ENCODE measurements at regions not wholly inside any gene's neighbourhood (a gene's known extent, or its start where the extent isn't known, plus 50 kb on each side); places are given as distances from the start of the nearest gene placed in this dataset.
A peak's percentile ranks its signal among the peaks of the same experiment; 100 is the strongest.

- DNase-seq (ENCODE audit: low read depth in 1 of 2, low spot score in 1 of 2): peak in 1 of 2 donors; percentile 24
- no peak overlapping the region for H3K27ac ChIP-seq
- no peak overlapping the region for H3K4me3 ChIP-seq
- no peak for TF ChIP-seq CTCF (IDR thresholded peaks at IDR 0.05; ENCODE audit: low read depth, low read length)
- H3K27me3 ChIP-seq: no peaks in the 10 kb centered on the region
- H3K4me1 ChIP-seq (ENCODE audit: low read depth): no peaks in the 10 kb centered on the region
- H3K9me3 ChIP-seq (ENCODE audit: low read depth): no peaks in the 10 kb centered on the region
- no peaks in the 10 kb centered on the region for H3K36me3 ChIP-seq
Observed at GRCh38 chr12:126390969-126391566, 1325.8 kb downstream of the AACS start.

GRCh38 chr12:126396536-126396935 is 1331.3 kb downstream of the AACS start:
- Histone ChIP-seq H3K27me3 (no peaks in the 10 kb centered on the region), H3K4me3 (no peak overlapping the region), H3K9me3 (ENCODE audit: low read depth) (no peaks in the 10 kb centered on the region), H3K36me3 (no peaks in the 10 kb centered on the region), H3K4me1 (ENCODE audit: low read depth) (no peaks in the 10 kb centered on the region), H3K27ac (no peak overlapping the region)
- TF ChIP-seq CTCF (IDR thresholded peaks at IDR 0.05; ENCODE audit: low read depth, low read length): no peak
- DNase-seq (ENCODE audit: low read depth in 1 of 2, low spot score in 1 of 2): no peak

- no peaks in the 10 kb centered on the region for H3K36me3 ChIP-seq
- no peak overlapping the region for H3K27ac ChIP-seq
- no peaks in the 10 kb centered on the region for H3K4me1 ChIP-seq (ENCODE audit: low read depth)
- no peaks in the 10 kb centered on the region for H3K9me3 ChIP-seq (ENCODE audit: low read depth)
- no peak overlapping the region for H3K4me3 ChIP-seq
- peak in 1 of 2 donors; percentile 80 for DNase-seq (ENCODE audit: low read depth in 1 of 2, low spot score in 1 of 2)
- H3K27me3 ChIP-seq: no peaks in the 10 kb centered on the region
- TF ChIP-seq CTCF (IDR thresholded peaks at IDR 0.05; ENCODE audit: low read depth, low read length): no peak
Observed at GRCh38 chr12:126397071-126397581, 1331.9 kb downstream of the AACS start.

GRCh38 chr12:126397660-126398059 is 1332.4 kb downstream of the AACS start:
- no peaks in the 10 kb centered on the region for H3K27me3 ChIP-seq
- DNase-seq (ENCODE audit: low read depth in 1 of 2, low spot score in 1 of 2): no peak
- no peak for TF ChIP-seq CTCF (IDR thresholded peaks at IDR 0.05; ENCODE audit: low read depth, low read length)
- no peaks in the 10 kb centered on the region for H3K9me3 ChIP-seq (ENCODE audit: low read depth)
- no peaks in the 10 kb centered on the region for H3K36me3 ChIP-seq
- no peaks in the 10 kb centered on the region for H3K4me1 ChIP-seq (ENCODE audit: low read depth)
- no peak overlapping the region for H3K27ac ChIP-seq
- no peak overlapping the region for H3K4me3 ChIP-seq

- no peak for DNase-seq (ENCODE audit: low read depth in 1 of 2, low spot score in 1 of 2)
- no peak overlapping the region for H3K4me3 ChIP-seq
- TF ChIP-seq CTCF (IDR thresholded peaks at IDR 0.05; ENCODE audit: low read depth, low read length): no peak
- no peak overlapping the region for H3K27ac ChIP-seq
- H3K4me1 ChIP-seq (ENCODE audit: low read depth): no peaks in the 10 kb centered on the region
- H3K27me3 ChIP-seq: no peaks in the 10 kb centered on the region
- no peaks in the 10 kb centered on the region for H3K36me3 ChIP-seq
- no peaks in the 10 kb centered on the region for H3K9me3 ChIP-seq (ENCODE audit: low read depth)
Observed at GRCh38 chr12:126400831-126401230, 1335.6 kb downstream of the AACS start.
